Lung (tissue), 11 donors: ENCODE measurements at regions not wholly inside any gene's neighbourhood (a gene's known extent, or its start where the extent isn't known, plus 50 kb on each side); places are given as distances from the start of the nearest gene placed in this dataset.

Experiments
- ATAC-seq: fragments of 200-7000 bp; cut with Tn5 transposase; one replicate; pipeline ENCODE4 v1.9.1; 2020; ENCODE audit warnings: moderate number of reproducible peaks; ENCODE audit not compliant: insufficient read depth, low FRiP score
- DNase-seq, 3 donors: peaks; one replicate each; pipeline ENCODE4 v3.0.0-alpha.2; 2013 to 2017
- H3K27ac ChIP-seq, 2 donors: one replicate each; pipeline ENCODE4 v1.5.1; 2013; ENCODE audit warnings: mild to moderate bottlenecking in 2 of 2, moderate library complexity in 2 of 2, control low read depth in 1 of 2, inconsistent platforms in 1 of 2, low read depth in 1 of 2, low read length in 1 of 2
- H3K27me3 ChIP-seq, 3 donors: one replicate each; pipeline ENCODE4 v1.5.1; 2013; ENCODE audit warnings: low read length in 2 of 3; ENCODE audit not compliant: control insufficient read depth in 3 of 3, insufficient read depth in 3 of 3
- H3K36me3 ChIP-seq, 4 donors: one replicate each; pipeline ENCODE4 v1.5.1; 2013; ENCODE audit warnings: low read length in 4 of 4, mild to moderate bottlenecking in 1 of 4, moderate library complexity in 1 of 4; ENCODE audit not compliant: control insufficient read depth in 4 of 4, insufficient read depth in 4 of 4
- H3K4me1 ChIP-seq, 5 donors: one replicate each; pipeline ENCODE4 v1.5.1; 2013; ENCODE audit warnings: low read length in 5 of 5, mild to moderate bottlenecking in 2 of 5, moderate library complexity in 1 of 5; ENCODE audit not compliant: control insufficient read depth in 5 of 5, insufficient read depth in 5 of 5
- H3K4me3 ChIP-seq: one replicate; pipeline ENCODE4 v1.5.1; 2013; ENCODE audit warnings: mild to moderate bottlenecking, control low read depth, moderate library complexity
- H3K9ac ChIP-seq, 2 donors: one replicate each; pipeline ENCODE4 v1.5.1; 2013; ENCODE audit warnings: low read length in 2 of 2, control low read depth in 1 of 2; ENCODE audit not compliant: insufficient read depth in 1 of 2
- H3K9me3 ChIP-seq, 4 donors: one replicate each; pipeline ENCODE4 v1.5.1; 2013; ENCODE audit warnings: low read length in 3 of 4, mild to moderate bottlenecking in 1 of 4, moderate library complexity in 1 of 4; ENCODE audit not compliant: control insufficient read depth in 4 of 4, insufficient read depth in 3 of 4
- WGBS, 2 donors: extraction: QIAGEN DNeasy Blood & Tissue Kit; methylation state at CpG; one replicate each; pipeline ENCODE4 v1.1.7; 2013; 5-methylcytosine and 5-hydroxymethylcytosine counted together
- TF ChIP-seq, protein P1 (sequence below): IDR thresholded peaks from 2 replicates; pipeline ENCODE4 v1.5.1; 2012; ENCODE audit warnings: mild to moderate bottlenecking; ENCODE audit errors: control extremely low read depth, extremely low read depth
- donor health status: control.
- donor health status: control.
- donor health status: Bipolar disorder and iron deficiency.
- donor health status: healthy.
- donor health status: DM: yes; HTN: yes; CAD: no.

DNA sequence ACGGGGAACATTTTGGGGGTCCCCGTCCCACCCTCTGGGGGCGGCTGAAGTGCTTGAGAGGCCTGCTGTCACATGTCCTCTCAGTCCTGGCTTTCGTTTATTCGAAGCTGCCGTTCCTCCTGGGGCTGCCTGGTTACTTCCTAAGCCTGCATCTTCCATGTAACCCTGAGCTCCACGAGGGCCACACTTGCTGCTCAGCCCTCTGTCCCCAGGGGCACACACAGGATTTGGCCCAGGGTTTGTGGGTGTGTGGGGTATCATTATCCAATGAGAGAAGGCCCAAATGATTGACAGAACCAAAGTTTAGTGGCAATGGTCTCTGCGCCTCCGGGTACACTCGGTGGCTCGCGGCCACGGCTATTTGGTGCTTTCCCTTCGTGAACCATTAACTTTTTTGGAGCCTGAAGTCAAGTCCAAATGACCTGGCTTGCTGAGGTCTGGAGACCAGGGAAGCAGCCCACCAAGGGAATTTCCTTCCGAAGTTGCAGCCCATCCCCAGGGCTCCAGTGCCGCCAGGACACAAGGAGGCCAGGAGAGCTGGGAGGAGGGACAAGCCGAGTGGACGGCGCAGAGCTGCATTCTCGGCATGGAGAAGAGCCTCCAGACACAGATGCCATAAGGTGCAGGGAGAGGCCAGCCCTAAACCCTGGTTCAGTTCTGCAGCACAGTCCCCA, 131.4 kb upstream of the FOXF1 start:
- Histone ChIP-seq H3K27ac (no peak overlapping the region), H3K4me3 (no peak overlapping the region), H3K9ac (no peak overlapping the region), H3K36me3 (no peaks in the 10 kb centered on the region), H3K27me3 (peaks cover 0 to 12% (median 0%) of the 10 kb centered on the region in 3 donors), H3K9me3 (peaks cover 0 to 7% (median 0%) of the 10 kb centered on the region in 4 donors), H3K4me1 (peaks cover 0 to 38% (median 5%) of the 10 kb centered on the region in 5 donors)
- TF ChIP-seq, protein P1, sequence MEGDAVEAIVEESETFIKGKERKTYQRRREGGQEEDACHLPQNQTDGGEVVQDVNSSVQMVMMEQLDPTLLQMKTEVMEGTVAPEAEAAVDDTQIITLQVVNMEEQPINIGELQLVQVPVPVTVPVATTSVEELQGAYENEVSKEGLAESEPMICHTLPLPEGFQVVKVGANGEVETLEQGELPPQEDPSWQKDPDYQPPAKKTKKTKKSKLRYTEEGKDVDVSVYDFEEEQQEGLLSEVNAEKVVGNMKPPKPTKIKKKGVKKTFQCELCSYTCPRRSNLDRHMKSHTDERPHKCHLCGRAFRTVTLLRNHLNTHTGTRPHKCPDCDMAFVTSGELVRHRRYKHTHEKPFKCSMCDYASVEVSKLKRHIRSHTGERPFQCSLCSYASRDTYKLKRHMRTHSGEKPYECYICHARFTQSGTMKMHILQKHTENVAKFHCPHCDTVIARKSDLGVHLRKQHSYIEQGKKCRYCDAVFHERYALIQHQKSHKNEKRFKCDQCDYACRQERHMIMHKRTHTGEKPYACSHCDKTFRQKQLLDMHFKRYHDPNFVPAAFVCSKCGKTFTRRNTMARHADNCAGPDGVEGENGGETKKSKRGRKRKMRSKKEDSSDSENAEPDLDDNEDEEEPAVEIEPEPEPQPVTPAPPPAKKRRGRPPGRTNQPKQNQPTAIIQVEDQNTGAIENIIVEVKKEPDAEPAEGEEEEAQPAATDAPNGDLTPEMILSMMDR, result no peak
- ATAC-seq, result no peak
- no peak for DNase-seq
- 87 to 88% methylated on average over 20 of the region's 20 CpGs for WGBS, 2 donors

GRCh38 chr16:86379505-86379846, 130.9 kb upstream of the FOXF1 start:
- Histone ChIP-seq H3K4me3 (no peak overlapping the region), H3K27me3 (peaks cover 0 to 12% (median 0%) of the 10 kb centered on the region in 3 donors), H3K27ac (no peak overlapping the region), H3K4me1 (peaks cover 0 to 42% (median 6%) of the 10 kb centered on the region in 5 donors), H3K9me3 (peaks cover 0 to 3% (median 0%) of the 10 kb centered on the region in 4 donors), H3K9ac (no peak overlapping the region), H3K36me3 (no peaks in the 10 kb centered on the region)
- TF ChIP-seq, protein P1, result no peak
- 45 to 57% methylated on average over 9 of the region's 9 CpGs for WGBS, 2 donors
- DNase-seq, result no peak
- no peak for ATAC-seq

- ATAC-seq (no peak), DNase-seq (no peak)
- Histone ChIP-seq H3K4me3 (no peak overlapping the region), H3K36me3 (no peaks in the 10 kb centered on the region), H3K27me3 (peaks cover 0 to 12% (median 0%) of the 10 kb centered on the region in 3 donors), H3K4me1 (peaks cover 0 to 42% (median 6%) of the 10 kb centered on the region in 5 donors), H3K9ac (no peak overlapping the region), H3K9me3 (peaks cover 0 to 3% (median 0%) of the 10 kb centered on the region in 4 donors), H3K27ac (no peak overlapping the region)
- WGBS, 2 donors, result 70 to 75% methylated on average over 9 of the region's 9 CpGs
- TF ChIP-seq, protein P1, result no peak
These were observed 130.3 kb upstream of the FOXF1 start for GRCh38 chr16:86380030-86380429.
